ENCODE measurements at regions not wholly inside any gene's neighbourhood (a gene's known extent, or its start where the extent isn't known, plus 50 kb on each side); places are given as distances from the start of the nearest gene placed in this dataset.

- intact Hi-C loops (cut with micrococcal nuclease; ENCODE audit: unreplicated experiment) (no loop called here), in situ Hi-C loops (cut with HindIII; ENCODE audit: extremely low pct_ligation_motif_present, low pct_unique_long_range_greater_than_20kb) (no loop called here)
- CTCF ChIA-PET (ENCODE audit: low intra/inter-chr PET ratio, low total read pairs): no interaction called here
- no peaks in the 10 kb centered on the region for H3K36me3 ChIP-seq (replicated peaks in 1 of 2; ENCODE audit: control insufficient read depth in 1 of 2, insufficient read depth in 2 of 2, low read length in 2 of 2)
- no peaks in the 10 kb centered on the region; a peak in 1 of 5 replicates for H3K27me3 ChIP-seq (ENCODE audit: control insufficient read depth in 1 of 2, insufficient read depth in 2 of 2, low read length in 2 of 2)
- FAIRE-seq (no peak), DNase-seq (ENCODE audit: low spot score) (no peak), ATAC-seq (peak; percentile 46; the same call in 1 of the 3 replicates)
- no peaks in the 10 kb centered on the region for H3K79me2 ChIP-seq (ENCODE audit: insufficient read depth, low read length)
- no peaks in the 10 kb centered on the region for H3K4me1 ChIP-seq (ENCODE audit: insufficient read depth, low read length)
- no peak for TF ChIP-seq ZBTB43 (CRISPR knock-in tag; conservative IDR thresholded peaks at IDR 0.05)
- no peak for TF ChIP-seq CEBPB (IDR thresholded peaks at IDR 0.05; ENCODE audit: borderline replicate concordance, low read depth, low read length)
- TF ChIP-seq CTCF (CRISPR knock-in tag; IDR thresholded peaks at IDR 0.05): peak; percentile 37
- no peak for TF ChIP-seq ZNF512 (CRISPR knock-in tag; IDR thresholded peaks at IDR 0.05)
- peak; percentile 42 for TF ChIP-seq STAG1 (CRISPR knock-in tag; IDR thresholded peaks at IDR 0.05)
- POLR2A ChIA-PET: no interaction called here
- H3K9ac ChIP-seq (ENCODE audit: insufficient read depth, low read depth, low read length): no peak overlapping the region
- no peak overlapping the region for H3K4me3 ChIP-seq (replicated peaks in 1 of 3; ENCODE audit: insufficient read depth in 1 of 3, low read depth in 2 of 3, low read length in 3 of 3)
- H3K27ac ChIP-seq (ENCODE audit: extremely low read length, insufficient read depth, low read length): no peak overlapping the region
- WGBS (ENCODE audit: low lambda C conversion rate): 46% methylated on average over 5 of the region's 5 CpGs
- no peaks in the 10 kb centered on the region for H3K9me3 ChIP-seq (ENCODE audit: low read length)
- H4K20me1 ChIP-seq (ENCODE audit: insufficient read depth, low read length): no peaks in the 10 kb centered on the region
- H2AFZ ChIP-seq (ENCODE audit: low read length): no peak overlapping the region
- no TSS peak for BruUV-seq (replicated peaks)
- H3K4me2 ChIP-seq (ENCODE audit: low read depth, low read length): no peak overlapping the region
These were observed 410.8 kb upstream of the POU3F3 start for GRCh38 chr2:104443145-104443544.

Data from HepG2 (cell line).